ENCODE measurements at regions not wholly inside any gene's neighbourhood (a gene's known extent, or its start where the extent isn't known, plus 50 kb on each side); places are given as distances from the start of the nearest gene placed in this dataset.

- FAIRE-seq (no peak), DNase-seq (ENCODE audit: low read depth, low spot score) (peak; percentile 1)
- Histone ChIP-seq H3K9me1 (replicated peaks; ENCODE audit: control insufficient read depth, extremely low read depth, insufficient read depth, low read length) (no peaks in the 10 kb centered on the region), H3K27ac (ENCODE audit: insufficient read depth, low read depth, low read length) (no peak overlapping the region), H3K4me2 (ENCODE audit: insufficient read depth, low read length) (no peak overlapping the region), H2AFZ (ENCODE audit: low read depth, low read length) (no peak overlapping the region), H4K20me1 (replicated peaks; ENCODE audit: control insufficient read depth, extremely low read depth, insufficient read depth, low read length) (no peaks in the 10 kb centered on the region), H3K9me3 (replicated peaks; ENCODE audit: control insufficient read depth, insufficient read depth, low read length) (no peaks in the 10 kb centered on the region), H3K79me2 (ENCODE audit: control insufficient read depth, insufficient read depth, low read length) (no peaks in the 10 kb centered on the region), H3K27me3 (ENCODE audit: control insufficient read depth in 2 of 2, insufficient read depth in 2 of 2, low read length in 2 of 2) (no peaks in the 10 kb centered on the region), H3K36me3 (ENCODE audit: control insufficient read depth in 2 of 2, extremely low read depth in 1 of 2, insufficient read depth in 2 of 2, low read length in 2 of 2) (no peaks in the 10 kb centered on the region), H3K9ac (replicated peaks; ENCODE audit: extremely low read depth, insufficient read depth, low read length) (no peak overlapping the region), H3K4me3 (replicated peaks in 1 of 3; ENCODE audit: insufficient read depth in 1 of 3, low read depth in 1 of 3, low read length in 3 of 3) (no peak overlapping the region), H3K4me1 (ENCODE audit: control insufficient read depth, extremely low read depth, insufficient read depth, low read length) (no peaks in the 10 kb centered on the region)
- BruUV-seq (replicated peaks): no TSS peak
- no peak for TF ChIP-seq MYC (IDR thresholded peaks at IDR 0.05; ENCODE audit: low read depth, low read length)
- TF ChIP-seq POLR2A (IDR thresholded peaks at IDR 0.05; ENCODE audit: low read depth, low read length): no peak
- TF ChIP-seq FOS (IDR thresholded peaks at IDR 0.05; ENCODE audit: borderline replicate concordance, insufficient read depth, low read length): no peak
- TF ChIP-seq, protein P1, sequence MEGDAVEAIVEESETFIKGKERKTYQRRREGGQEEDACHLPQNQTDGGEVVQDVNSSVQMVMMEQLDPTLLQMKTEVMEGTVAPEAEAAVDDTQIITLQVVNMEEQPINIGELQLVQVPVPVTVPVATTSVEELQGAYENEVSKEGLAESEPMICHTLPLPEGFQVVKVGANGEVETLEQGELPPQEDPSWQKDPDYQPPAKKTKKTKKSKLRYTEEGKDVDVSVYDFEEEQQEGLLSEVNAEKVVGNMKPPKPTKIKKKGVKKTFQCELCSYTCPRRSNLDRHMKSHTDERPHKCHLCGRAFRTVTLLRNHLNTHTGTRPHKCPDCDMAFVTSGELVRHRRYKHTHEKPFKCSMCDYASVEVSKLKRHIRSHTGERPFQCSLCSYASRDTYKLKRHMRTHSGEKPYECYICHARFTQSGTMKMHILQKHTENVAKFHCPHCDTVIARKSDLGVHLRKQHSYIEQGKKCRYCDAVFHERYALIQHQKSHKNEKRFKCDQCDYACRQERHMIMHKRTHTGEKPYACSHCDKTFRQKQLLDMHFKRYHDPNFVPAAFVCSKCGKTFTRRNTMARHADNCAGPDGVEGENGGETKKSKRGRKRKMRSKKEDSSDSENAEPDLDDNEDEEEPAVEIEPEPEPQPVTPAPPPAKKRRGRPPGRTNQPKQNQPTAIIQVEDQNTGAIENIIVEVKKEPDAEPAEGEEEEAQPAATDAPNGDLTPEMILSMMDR (IDR thresholded peaks at IDR 0.05; ENCODE audit: extremely low read depth in 1 of 2, insufficient read depth in 1 of 2, low read depth in 1 of 2, low read length in 2 of 2): no peak
- TF ChIP-seq, protein P2, sequence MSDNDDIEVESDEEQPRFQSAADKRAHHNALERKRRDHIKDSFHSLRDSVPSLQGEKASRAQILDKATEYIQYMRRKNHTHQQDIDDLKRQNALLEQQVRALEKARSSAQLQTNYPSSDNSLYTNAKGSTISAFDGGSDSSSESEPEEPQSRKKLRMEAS (IDR thresholded peaks at IDR 0.05; ENCODE audit: insufficient read depth, insufficient read length): no peak
- no peak for TF ChIP-seq JUN (IDR thresholded peaks at IDR 0.05; ENCODE audit: borderline replicate concordance, insufficient read depth, insufficient read length, low read depth)
- no peak for TF ChIP-seq EZH2 (IDR thresholded peaks at IDR 0.05; ENCODE audit: borderline replicate concordance, low read depth, low read length, severe bottlenecking)
- TF ChIP-seq POLR2AphosphoS5 (IDR thresholded peaks at IDR 0.05; ENCODE audit: insufficient read depth, low read depth, low read length): no peak
- TF ChIP-seq GATA2 (IDR thresholded peaks at IDR 0.05; ENCODE audit: insufficient read depth, insufficient read length, low read depth, low read length): no peak
- intact Hi-C loops (cut with micrococcal nuclease) (no loop called here), dilution Hi-C loops (cut with MboI; ENCODE audit: extremely low pct_ligation_motif_present, low sequenced_read_pairs) (no loop called here)
- ChIA-PET CTCF (no interaction called here), POLR2A (no interaction called here)
These were observed 195.5 kb upstream of the NLGN4Y start for GRCh38 chrY:14328677-14329345.

Data from endothelial cell of umbilical vein (primary cell).